Right lobe of liver (tissue), 6 donors: ENCODE measurements at regions not wholly inside any gene's neighbourhood (a gene's known extent, or its start where the extent isn't known, plus 50 kb on each side); places are given as distances from the start of the nearest gene placed in this dataset.

Experiments
- ATAC-seq, 4 donors: fragments of 200-7000 bp; cut with Tn5 transposase; one replicate each; pipeline ENCODE4 v1.9.1; 2020; ENCODE audit warnings: mild to moderate bottlenecking in 4 of 4, moderate library complexity in 4 of 4
- DNase-seq, 3 donors: peaks; one replicate each; pipeline ENCODE4 v3.0.0-alpha.2; 2020
- H3K27ac ChIP-seq, 3 donors: fragments of 200-600 bp; one replicate each; pipeline ENCODE4 v1.8.0; 2022
- H3K27me3 ChIP-seq, 2 donors: fragments of 200-600 bp; one replicate each; pipeline ENCODE4 v1.8.0; 2022
- H3K36me3 ChIP-seq, 4 donors: fragments of 200-600 bp; sonication (generic) in 1 of 4; one replicate each; pipeline versions ENCODE4 v1.5.1 to v1.8.0; 2017 to 2022; ENCODE audit warnings: control low read depth in 1 of 4
- H3K4me1 ChIP-seq, 4 donors: fragments of 200-600 bp; sonication (generic) in 1 of 4; one replicate each; pipeline versions ENCODE4 v1.5.1 to v1.8.0; 2017 to 2022; ENCODE audit warnings: control low read depth in 1 of 4
- H3K4me3 ChIP-seq, 3 donors: fragments of 200-600 bp; one replicate each; pipeline ENCODE4 v1.8.0; 2022
- H3K9me3 ChIP-seq, 4 donors: fragments of 200-600 bp; sonication (generic) in 1 of 4; one replicate each; pipeline versions ENCODE4 v1.5.1 to v1.8.0; 2017 to 2022; ENCODE audit warnings: control low read depth in 1 of 4
- POLR2A ChIP-seq: fragments of 450-650 bp; IDR thresholded peaks from one replicate; pipeline ENCODE4 v1.6.1; 2017; ENCODE audit warnings: antibody characterized with exemption, mild to moderate bottlenecking
- WGBS: methylation state at CpG from one replicate; pipeline ENCODE4 v1.1.6; 2018; ENCODE audit warnings: low coverage, low lambda C conversion rate; ENCODE audit not compliant: insufficient coverage; ENCODE audit errors: missing lambda C conversion rate; 5-methylcytosine and 5-hydroxymethylcytosine counted together
- intact Hi-C, 2 donors: fragments of 100-400 bp; cut with DNase I; formaldehyde crosslinking; loops; one replicate each; pipeline versions ENCODE4 v1.11.2 to v1.14.1; 2022
- TF ChIP-seq, protein P1 (sequence below), 4 donors: fragments of 200-600 bp in 3 of 4; fragments of 450-650 bp in 1 of 4; IDR thresholded peaks; one replicate each; pipeline versions ENCODE4 v1.5.1 to v1.8.0; 2016 to 2022; ENCODE audit warnings: antibody characterized with exemption in 4 of 4, mild to moderate bottlenecking in 2 of 4
- donor health status: DM: no; HTN: yes; CAD: no.
- donor health status: DM: no; HTN: no; CAD: no.
- donor health status: DM: no; HTN: no; CAD: no.
- donor health status: DM: no; HTN: yes; CAD: no.
- donor health status: DM: no; HTN: yes; CAD: no.

DNA sequence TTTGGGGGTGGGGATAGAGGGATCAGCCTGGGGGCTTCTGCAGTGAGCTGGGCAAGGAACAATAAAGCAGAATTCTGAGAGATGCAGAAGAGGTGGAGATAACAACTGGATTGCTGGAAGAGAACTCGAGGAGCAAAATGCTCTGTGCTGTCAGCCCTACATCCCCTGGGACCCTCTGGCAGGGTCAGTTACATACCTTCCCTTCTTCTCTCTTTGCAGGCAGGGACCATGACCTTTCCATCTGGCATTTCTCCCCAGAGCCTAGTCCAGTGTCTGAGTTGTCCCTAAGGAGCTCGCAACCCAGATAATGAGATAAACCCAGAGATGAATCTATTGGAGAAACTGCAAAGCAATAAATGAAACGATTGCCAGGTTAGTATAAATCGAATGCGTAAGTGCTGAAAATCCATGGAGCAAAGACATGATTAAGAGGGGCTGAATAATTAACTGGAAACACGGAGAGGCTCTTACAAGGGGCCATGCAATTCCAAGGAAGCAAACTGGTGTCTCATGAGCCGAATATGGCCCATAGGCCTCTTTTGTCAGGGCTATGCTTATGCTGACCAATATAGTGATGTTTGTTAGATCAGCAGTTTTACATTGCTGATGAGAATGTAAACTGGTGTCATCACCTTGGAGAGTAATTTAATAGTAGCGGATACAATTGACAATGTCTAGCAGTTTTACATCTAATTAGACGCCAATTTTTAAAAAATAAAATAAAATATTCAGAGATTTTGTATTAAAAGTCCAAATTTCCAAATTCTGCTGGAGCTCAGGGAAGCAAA lies 129.4 kb upstream of the IRX5 start:
- H3K4me1 ChIP-seq = no peaks in the 10 kb centered on the region
- H3K9me3 ChIP-seq = no peaks in the 10 kb centered on the region
- no peak overlapping the region for H3K27ac ChIP-seq
- DNase-seq (no peak), ATAC-seq (no peak)
- H3K36me3 ChIP-seq = no peaks in the 10 kb centered on the region
- intact Hi-C loops = no loop called here
- H3K27me3 ChIP-seq = no peaks in the 10 kb centered on the region
- TF ChIP-seq, protein P1, sequence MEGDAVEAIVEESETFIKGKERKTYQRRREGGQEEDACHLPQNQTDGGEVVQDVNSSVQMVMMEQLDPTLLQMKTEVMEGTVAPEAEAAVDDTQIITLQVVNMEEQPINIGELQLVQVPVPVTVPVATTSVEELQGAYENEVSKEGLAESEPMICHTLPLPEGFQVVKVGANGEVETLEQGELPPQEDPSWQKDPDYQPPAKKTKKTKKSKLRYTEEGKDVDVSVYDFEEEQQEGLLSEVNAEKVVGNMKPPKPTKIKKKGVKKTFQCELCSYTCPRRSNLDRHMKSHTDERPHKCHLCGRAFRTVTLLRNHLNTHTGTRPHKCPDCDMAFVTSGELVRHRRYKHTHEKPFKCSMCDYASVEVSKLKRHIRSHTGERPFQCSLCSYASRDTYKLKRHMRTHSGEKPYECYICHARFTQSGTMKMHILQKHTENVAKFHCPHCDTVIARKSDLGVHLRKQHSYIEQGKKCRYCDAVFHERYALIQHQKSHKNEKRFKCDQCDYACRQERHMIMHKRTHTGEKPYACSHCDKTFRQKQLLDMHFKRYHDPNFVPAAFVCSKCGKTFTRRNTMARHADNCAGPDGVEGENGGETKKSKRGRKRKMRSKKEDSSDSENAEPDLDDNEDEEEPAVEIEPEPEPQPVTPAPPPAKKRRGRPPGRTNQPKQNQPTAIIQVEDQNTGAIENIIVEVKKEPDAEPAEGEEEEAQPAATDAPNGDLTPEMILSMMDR (IDR thresholded peaks at IDR 0.05) = no peak
- no peak for TF ChIP-seq POLR2A
- WGBS = 75% methylated on average over 9 of the region's 9 CpGs
- no peak overlapping the region for H3K4me3 ChIP-seq

DNA sequence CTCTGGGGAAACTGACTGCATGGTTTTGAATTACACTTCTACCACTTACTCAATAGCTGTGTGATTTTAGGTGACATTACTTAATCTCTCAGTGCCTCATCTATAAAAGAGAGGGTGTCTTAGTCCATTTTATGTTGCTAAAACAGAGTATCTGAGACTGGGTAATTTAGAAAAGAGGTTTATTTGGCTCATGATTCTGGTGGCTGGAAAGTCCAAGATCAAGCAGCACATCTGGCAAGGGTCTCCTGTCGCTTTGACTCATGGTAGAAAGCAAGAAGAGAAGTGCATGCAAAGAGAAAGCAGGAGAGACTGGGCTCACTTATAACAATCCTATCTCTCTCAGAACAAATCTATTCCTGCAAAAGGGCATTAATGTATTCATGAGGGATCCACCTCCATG lies 132.4 kb upstream of the IRX5 start:
- no peaks in the 10 kb centered on the region for H3K27me3 ChIP-seq

DNA sequence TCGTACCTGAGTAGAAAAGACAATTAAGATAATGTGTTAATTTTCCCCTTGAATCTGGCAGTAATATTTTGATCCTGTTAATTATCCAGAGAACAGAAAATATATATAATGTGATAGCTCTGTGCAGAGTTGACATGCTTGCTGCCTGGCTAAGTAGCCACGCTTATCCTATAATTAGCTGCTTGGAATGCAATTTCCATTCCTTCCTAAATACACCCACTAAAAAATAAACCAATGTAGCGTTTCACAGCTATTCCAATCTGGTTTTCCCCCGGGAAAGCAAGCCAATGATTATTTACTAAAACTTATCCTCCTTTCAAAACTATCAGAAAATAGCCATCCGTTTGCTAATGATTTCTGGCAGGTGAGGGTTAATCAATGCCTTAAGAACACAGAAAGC lies 134.5 kb upstream of the IRX5 start:
- TF ChIP-seq POLR2A = no peak
- TF ChIP-seq, protein P1 (IDR thresholded peaks at IDR 0.05) = no peak
- intact Hi-C loops = no loop called here
- Histone ChIP-seq H3K27me3 (no peaks in the 10 kb centered on the region), H3K36me3 (no peaks in the 10 kb centered on the region), H3K27ac (no peak overlapping the region), H3K4me1 (no peaks in the 10 kb centered on the region), H3K4me3 (no peak overlapping the region), H3K9me3 (no peaks in the 10 kb centered on the region)
- DNase-seq = no peak
- 34% methylated on average over 5 of the region's 5 CpGs for WGBS
- no peak for ATAC-seq

More for the DNA sequence above, 132.4 kb upstream of the IRX5 start:
- no peak overlapping the region for H3K4me3 ChIP-seq
- no peak for DNase-seq
- no peaks in the 10 kb centered on the region for H3K36me3 ChIP-seq
- no peak for ATAC-seq
- intact Hi-C loops = no loop called here
- H3K9me3 ChIP-seq = no peaks in the 10 kb centered on the region
- no peak overlapping the region for H3K27ac ChIP-seq
- TF ChIP-seq, protein P1 (IDR thresholded peaks at IDR 0.05) = no peak
- no peak for TF ChIP-seq POLR2A
- WGBS = 86% methylated on average over 1 of the region's 1 CpG
- H3K4me1 ChIP-seq = no peaks in the 10 kb centered on the region

DNA sequence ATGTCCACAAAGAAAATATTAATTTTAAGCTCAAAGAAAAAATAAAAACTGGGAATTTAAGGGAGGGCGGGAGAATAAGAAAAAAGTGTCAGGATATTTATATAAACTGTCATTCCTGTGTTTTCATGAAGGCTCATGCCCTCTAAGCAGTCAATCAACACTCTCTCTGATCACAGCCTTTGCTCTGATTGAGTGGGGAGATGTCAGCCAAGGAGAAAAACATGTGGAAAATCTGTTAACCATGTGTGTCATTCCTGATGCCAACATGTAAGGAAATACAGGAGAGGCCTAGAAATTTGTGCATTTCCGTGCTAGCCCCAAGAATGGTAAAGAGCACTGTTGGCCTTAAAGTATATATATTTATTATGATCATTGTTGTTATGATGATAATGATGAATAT lies 137.9 kb upstream of the IRX5 start:
- 70% methylated on average over 2 of the region's 2 CpGs for WGBS
- no peaks in the 10 kb centered on the region for H3K9me3 ChIP-seq
- no peak overlapping the region for H3K4me3 ChIP-seq
- H3K36me3 ChIP-seq = no peaks in the 10 kb centered on the region
- no peaks in the 10 kb centered on the region for H3K27me3 ChIP-seq
- H3K27ac ChIP-seq = no peak overlapping the region
- no peak for DNase-seq
- intact Hi-C loops = no loop called here
- no peak for ATAC-seq
- H3K4me1 ChIP-seq = no peaks in the 10 kb centered on the region
- TF ChIP-seq POLR2A = no peak
- TF ChIP-seq, protein P1 (IDR thresholded peaks at IDR 0.05) = no peak
